Prostate gland (tissue), 2 donors: ENCODE measurements at regions not wholly inside any gene's neighbourhood (a gene's known extent, or its start where the extent isn't known, plus 50 kb on each side); places are given as distances from the start of the nearest gene placed in this dataset.

Source experiments
- DNase-seq: peaks from one replicate; pipeline ENCODE4 v3.0.0-alpha.2; 2019; ENCODE audit warnings: low spot score
- H3K27ac ChIP-seq, 2 donors: fragments of 200-600 bp; sonication (generic); 2 replicates each; pipeline ENCODE4 v1.5.1; 2017 to 2019
- H3K27me3 ChIP-seq: fragments of 200-600 bp; sonication (generic); replicated peaks from 2 replicates; pipeline ENCODE4 v1.5.1; 2019; ENCODE audit not compliant: insufficient read depth
- H3K36me3 ChIP-seq, 2 donors: fragments of 200-600 bp; sonication (generic); 1 replicate in 1 of 2; 2 replicates in 1 of 2; pipeline versions ENCODE4 v1.5.1 to v1.8.1; 2017 to 2019
- H3K4me1 ChIP-seq: fragments of 200-600 bp; sonication (generic); replicated peaks from 2 replicates; pipeline ENCODE4 v1.5.1; 2019
- H3K4me3 ChIP-seq, 2 donors: fragments of 200-600 bp; sonication (generic); 2 replicates each; pipeline ENCODE4 v1.5.1; 2017 to 2019
- H3K9me3 ChIP-seq: fragments of 200-600 bp; sonication (generic); 2 replicates; pipeline ENCODE4 v1.5.1; 2017
- POLR2A ChIP-seq: fragments of 450-650 bp; IDR thresholded peaks from one replicate; pipeline ENCODE4 v1.6.1; 2016; ENCODE audit warnings: antibody characterized with exemption, mild to moderate bottlenecking
- POLR2AphosphoS5 ChIP-seq: sonication (generic); formaldehyde crosslinking; IDR thresholded peaks from one replicate; pipeline ENCODE4 v1.6.1; 2017; ENCODE audit warnings: antibody characterized with exemption
- WGBS: methylation state at CpG from one replicate; pipeline ENCODE4 v1.1.5; 2018; 5-methylcytosine and 5-hydroxymethylcytosine counted together
- intact Hi-C: fragments of 100-400 bp; cut with DNase I; formaldehyde crosslinking; loops from one replicate; pipeline ENCODE4 v1.14.2; 2022
- TF ChIP-seq, protein P1 (sequence below), 4 experiments: fragments of 200-600 bp in 2 of 4; fragments of 450-650 bp in 2 of 4; sonication (generic) in 2 of 4; IDR thresholded peaks; 1 replicate in 3 of 4; 2 replicates in 1 of 4; pipeline ENCODE4 v1.5.1; 2016 to 2019; ENCODE audit warnings: antibody characterized with exemption in 4 of 4, mild to moderate bottlenecking in 2 of 4, moderate library complexity in 2 of 4

- no peak overlapping the region for H3K4me3 ChIP-seq
- no peak for DNase-seq
- no peak overlapping the region for H3K27ac ChIP-seq
- H3K36me3 ChIP-seq: no peaks in the 10 kb centered on the region
- TF ChIP-seq POLR2A (no peak), POLR2AphosphoS5 (no peak)
- TF ChIP-seq, protein P1, sequence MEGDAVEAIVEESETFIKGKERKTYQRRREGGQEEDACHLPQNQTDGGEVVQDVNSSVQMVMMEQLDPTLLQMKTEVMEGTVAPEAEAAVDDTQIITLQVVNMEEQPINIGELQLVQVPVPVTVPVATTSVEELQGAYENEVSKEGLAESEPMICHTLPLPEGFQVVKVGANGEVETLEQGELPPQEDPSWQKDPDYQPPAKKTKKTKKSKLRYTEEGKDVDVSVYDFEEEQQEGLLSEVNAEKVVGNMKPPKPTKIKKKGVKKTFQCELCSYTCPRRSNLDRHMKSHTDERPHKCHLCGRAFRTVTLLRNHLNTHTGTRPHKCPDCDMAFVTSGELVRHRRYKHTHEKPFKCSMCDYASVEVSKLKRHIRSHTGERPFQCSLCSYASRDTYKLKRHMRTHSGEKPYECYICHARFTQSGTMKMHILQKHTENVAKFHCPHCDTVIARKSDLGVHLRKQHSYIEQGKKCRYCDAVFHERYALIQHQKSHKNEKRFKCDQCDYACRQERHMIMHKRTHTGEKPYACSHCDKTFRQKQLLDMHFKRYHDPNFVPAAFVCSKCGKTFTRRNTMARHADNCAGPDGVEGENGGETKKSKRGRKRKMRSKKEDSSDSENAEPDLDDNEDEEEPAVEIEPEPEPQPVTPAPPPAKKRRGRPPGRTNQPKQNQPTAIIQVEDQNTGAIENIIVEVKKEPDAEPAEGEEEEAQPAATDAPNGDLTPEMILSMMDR (IDR thresholded peaks at IDR 0.05): no peak
- intact Hi-C loops: no loop called here
- no peaks in the 10 kb centered on the region for H3K4me1 ChIP-seq
- 53% methylated on average over 3 of the region's 3 CpGs for WGBS
- no peaks in the 10 kb centered on the region for H3K27me3 ChIP-seq
- H3K9me3 ChIP-seq: no peaks in the 10 kb centered on the region
These were observed 358.9 kb downstream of the CENPW start for GRCh38 chr6:126698732-126699240.

- no peak for DNase-seq
- H3K36me3 ChIP-seq: no peaks in the 10 kb centered on the region
- intact Hi-C loops: no loop called here
- 82% methylated on average over 5 of the region's 5 CpGs for WGBS
- TF ChIP-seq POLR2AphosphoS5: no peak
- no peak for TF ChIP-seq POLR2A
- no peaks in the 10 kb centered on the region for H3K27me3 ChIP-seq
- H3K27ac ChIP-seq: no peak overlapping the region
- no peaks in the 10 kb centered on the region for H3K9me3 ChIP-seq
- H3K4me3 ChIP-seq: no peak overlapping the region
- H3K4me1 ChIP-seq: no peaks in the 10 kb centered on the region
These were observed 362.0 kb downstream of the CENPW start for GRCh38 chr6:126701676-126702560.

DNA sequence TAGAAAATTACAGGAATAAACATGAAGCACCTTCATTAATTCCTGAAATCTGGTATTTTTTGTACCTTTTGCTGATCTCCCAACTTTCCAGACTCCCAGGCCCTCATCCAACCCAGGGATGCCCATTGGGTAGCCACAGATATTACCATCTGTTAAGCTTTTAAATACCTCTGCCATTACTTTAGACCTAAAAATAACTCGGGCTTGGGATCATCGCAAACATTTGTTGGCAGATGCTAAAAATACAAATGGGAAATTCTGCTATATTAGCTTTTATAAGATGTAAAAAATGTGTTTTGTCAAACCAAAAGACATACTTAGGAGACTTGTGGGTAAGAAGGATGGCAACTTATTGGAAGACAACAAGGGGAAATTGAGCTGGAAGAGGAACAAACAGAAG lies 376.1 kb downstream of the CENPW start:
- 62% methylated on average over 2 of the region's 2 CpGs for WGBS
- TF ChIP-seq POLR2A: no peak
- TF ChIP-seq POLR2AphosphoS5: no peak
- TF ChIP-seq, protein P1 (IDR thresholded peaks at IDR 0.05): no peak

DNA sequence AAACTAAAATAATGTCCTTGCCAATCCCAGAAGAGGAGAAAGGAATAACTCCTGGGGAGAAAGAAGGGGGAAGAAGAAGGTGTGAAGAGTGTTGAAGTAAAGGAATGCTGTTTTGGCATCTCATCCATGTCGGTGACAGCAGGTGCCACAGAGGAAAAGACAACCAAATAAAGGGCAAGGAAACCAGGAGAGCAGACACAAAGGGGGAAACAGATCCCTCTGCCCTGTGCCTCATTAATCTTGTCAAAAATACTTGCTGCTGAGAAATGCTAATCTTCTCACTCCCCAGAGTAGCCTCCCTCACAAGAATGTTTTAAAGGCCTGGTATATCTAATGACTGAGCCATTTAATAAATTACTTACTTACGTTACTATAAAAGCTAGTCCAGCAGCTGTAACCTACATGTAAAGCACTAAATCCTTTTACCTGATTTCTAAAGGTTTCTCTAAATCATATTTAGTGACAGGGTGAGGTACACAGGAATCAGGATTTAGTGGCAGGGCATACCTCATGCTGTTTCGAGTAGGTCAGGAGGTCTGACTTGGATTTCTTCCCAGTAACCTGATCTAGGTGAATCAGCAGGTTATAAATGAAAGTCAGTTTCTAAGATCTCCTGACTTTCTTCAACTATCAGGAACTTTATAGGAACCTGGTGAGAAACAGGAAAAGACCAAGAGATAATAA lies 377.1 kb downstream of the CENPW start:
- no peak overlapping the region for H3K27ac ChIP-seq
- intact Hi-C loops: no loop called here
- 15% methylated on average over 3 of the region's 3 CpGs for WGBS
- H3K9me3 ChIP-seq: no peaks in the 10 kb centered on the region
- H3K27me3 ChIP-seq: no peaks in the 10 kb centered on the region
- H3K36me3 ChIP-seq: no peaks in the 10 kb centered on the region
- TF ChIP-seq POLR2AphosphoS5 (no peak), POLR2A (no peak)
- TF ChIP-seq, protein P1 (IDR thresholded peaks at IDR 0.05): no peak
- H3K4me3 ChIP-seq: no peak overlapping the region
- no peaks in the 10 kb centered on the region for H3K4me1 ChIP-seq
- DNase-seq: no peak

More for the DNA sequence above, 376.1 kb downstream of the CENPW start:
- no peak for DNase-seq
- no peak overlapping the region for H3K4me3 ChIP-seq
- intact Hi-C loops: no loop called here
- no peaks in the 10 kb centered on the region for H3K36me3 ChIP-seq
- no peaks in the 10 kb centered on the region for H3K27me3 ChIP-seq
- H3K4me1 ChIP-seq: no peaks in the 10 kb centered on the region
- H3K9me3 ChIP-seq: no peaks in the 10 kb centered on the region
- H3K27ac ChIP-seq: no peak overlapping the region

DNA sequence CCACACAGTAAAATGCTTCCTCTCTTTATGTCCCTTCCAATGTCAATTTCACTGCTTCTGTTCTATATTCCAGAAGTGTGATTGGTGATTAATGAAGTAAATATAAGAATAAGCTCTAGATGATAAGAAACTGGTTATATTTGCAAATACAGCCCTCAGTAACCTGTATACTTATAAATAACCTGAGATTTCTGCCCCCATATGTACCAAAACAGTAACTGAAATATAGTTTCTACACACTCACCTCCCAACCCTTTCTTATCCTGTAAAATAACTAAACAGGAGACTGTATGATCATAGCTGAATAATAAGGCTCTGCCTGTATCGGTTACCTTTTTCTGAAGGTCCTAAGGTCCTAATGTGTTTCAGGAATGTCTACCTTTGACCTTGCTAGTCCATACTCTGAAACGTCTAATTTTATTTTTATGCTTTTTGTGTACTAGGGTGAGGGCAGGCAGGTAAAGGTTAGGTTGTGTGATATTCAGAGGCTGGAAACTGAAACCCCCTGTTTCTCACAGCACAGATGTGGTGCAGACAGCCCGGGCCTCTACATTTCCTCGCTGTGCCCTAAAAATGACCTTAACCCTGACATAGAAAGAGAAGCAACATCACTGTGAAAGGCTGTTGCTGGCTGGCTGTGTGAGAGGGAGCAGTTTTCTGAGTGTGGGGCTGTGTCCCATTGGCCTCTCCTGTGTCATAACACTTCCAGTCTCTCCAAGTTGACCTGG lies 378.8 kb downstream of the CENPW start:
- Histone ChIP-seq H3K27me3 (no peaks in the 10 kb centered on the region), H3K36me3 (no peaks in the 10 kb centered on the region), H3K27ac (no peak overlapping the region), H3K4me3 (no peak overlapping the region), H3K4me1 (no peaks in the 10 kb centered on the region), H3K9me3 (no peaks in the 10 kb centered on the region)
- WGBS: 73% methylated on average over 4 of the region's 4 CpGs
- intact Hi-C loops: no loop called here
- DNase-seq: no peak
- TF ChIP-seq POLR2AphosphoS5: no peak
- TF ChIP-seq, protein P1 (IDR thresholded peaks at IDR 0.05): no peak
- TF ChIP-seq POLR2A: no peak
